Common myeloid progenitor, CD34-positive (primary cell): ENCODE measurements at regions not wholly inside any gene's neighbourhood (a gene's known extent, or its start where the extent isn't known, plus 50 kb on each side); places are given as distances from the start of the nearest gene placed in this dataset.
A peak's percentile ranks its signal among the peaks of the same experiment; 100 is the strongest.

ENCODE experiments used
- CTCF ChIA-PET: fragments of 350-600 bp; sonication (Branson Sonifier 250); formaldehyde crosslinking; loops from one replicate; lab custom pipeline; 2021; ENCODE audit warnings: antibody characterized with exemption; lab: Charles Lee
- POLR2A ChIA-PET: fragments of 350-600 bp; sonication (Branson Sonifier 250); formaldehyde crosslinking; loops from one replicate; lab custom pipeline; 2021; ENCODE audit warnings: antibody characterized with exemption; lab: Charles Lee
- DNase-seq, 3 donors: peaks; one replicate each; pipeline versions ENCODE4 v3.0.0 to v3.0.0-alpha.2; 2013
- H3K27ac ChIP-seq, 2 experiments: 1 replicate in 1 of 2; 2 replicates in 1 of 2; pipeline ENCODE4 v1.7.0; 2013; ENCODE audit warnings: inconsistent platforms in 2 of 2, low read length in 2 of 2, mild to moderate bottlenecking in 2 of 2, low read depth in 1 of 2, moderate library complexity in 1 of 2; ENCODE audit not compliant: severe bottlenecking in 2 of 2, insufficient read depth in 1 of 2, poor library complexity in 1 of 2
- H3K27me3 ChIP-seq, 5 experiments: replicated peaks in 2 of 5; 1 replicate in 3 of 5; 2 replicates in 2 of 5; pipeline versions ENCODE4 v1.6.1 to v1.7.0; 2013; ENCODE audit warnings: low read length in 4 of 5, mild to moderate bottlenecking in 2 of 5, moderate library complexity in 2 of 5, inconsistent platforms in 1 of 5; ENCODE audit not compliant: insufficient read depth in 5 of 5, control insufficient read depth in 4 of 5
- H3K36me3 ChIP-seq, 4 experiments: 1 replicate in 2 of 4; 2 replicates in 2 of 4; pipeline versions ENCODE4 v1.6.1 to v1.7.0; 2013; ENCODE audit warnings: low read length in 3 of 4, control low read depth in 1 of 4, mild to moderate bottlenecking in 1 of 4; ENCODE audit not compliant: control insufficient read depth in 4 of 4, insufficient read depth in 4 of 4
- H3K4me1 ChIP-seq, 4 experiments: 1 replicate in 3 of 4; 2 replicates in 1 of 4; pipeline versions ENCODE4 v1.6.1 to v1.7.1; 2013; ENCODE audit warnings: low read length in 3 of 4, mild to moderate bottlenecking in 3 of 4, control low read depth in 1 of 4, inconsistent platforms in 1 of 4, moderate library complexity in 1 of 4; ENCODE audit not compliant: control insufficient read depth in 4 of 4, insufficient read depth in 4 of 4; ENCODE audit errors: control extremely low read depth in 1 of 4
- H3K4me3 ChIP-seq, 7 experiments: 1 replicate in 4 of 7; 2 replicates in 3 of 7; pipeline versions ENCODE4 v1.5.1 to v1.7.0; 2013; ENCODE audit warnings: mild to moderate bottlenecking in 7 of 7, low read length in 6 of 7, moderate library complexity in 6 of 7, inconsistent platforms in 2 of 7, low read depth in 2 of 7, control low read depth in 1 of 7; ENCODE audit not compliant: insufficient read depth in 4 of 7, control insufficient read depth in 1 of 7; ENCODE audit errors: extremely low read depth in 1 of 7
- H3K9me3 ChIP-seq, 5 experiments: 1 replicate in 4 of 5; 2 replicates in 1 of 5; pipeline versions ENCODE4 v1.6.1 to v1.7.1; 2013; ENCODE audit warnings: low read length in 4 of 5, mild to moderate bottlenecking in 2 of 5, inconsistent platforms in 1 of 5, low read depth in 1 of 5, moderate library complexity in 1 of 5; ENCODE audit not compliant: control insufficient read depth in 4 of 5, insufficient read depth in 2 of 5; ENCODE audit errors: control extremely low read depth in 1 of 5
- WGBS: methylation state at CpG from one replicate; pipeline ENCODE4 v1.1.5; 2013; ENCODE audit not compliant: insufficient coverage; 5-methylcytosine and 5-hydroxymethylcytosine counted together

- no peak overlapping the region for H3K27ac ChIP-seq
- no peaks in the 10 kb centered on the region for H3K27me3 ChIP-seq
- no peak overlapping the region for H3K4me3 ChIP-seq
- ChIA-PET POLR2A (no interaction called here), CTCF (interaction anchor here (0.7 to 2.9 kb wide), 6 partner anchors 9 to 29 kb away, joined by 3 to 7 read pairs (median 4); no protein-coding TSS in a partner anchor)
- DNase-seq = no peak
- no peaks in the 10 kb centered on the region for H3K9me3 ChIP-seq
- no peaks in the 10 kb centered on the region for H3K36me3 ChIP-seq
- H3K4me1 ChIP-seq = no peaks in the 10 kb centered on the region
- 97% methylated on average over 12 of the region's 19 CpGs for WGBS
Observed at GRCh38 chr16:85341972-85342695, 229.9 kb upstream of the CIBAR2 start.

- H3K9me3 ChIP-seq = no peaks in the 10 kb centered on the region
- H3K4me3 ChIP-seq = no peak overlapping the region
- no peaks in the 10 kb centered on the region for H3K36me3 ChIP-seq
- H3K4me1 ChIP-seq = no peaks in the 10 kb centered on the region
- no peak for DNase-seq
- ChIA-PET POLR2A (no interaction called here), CTCF (interaction anchor here (0.8 to 2.1 kb wide), 9 partner anchors 8 to 72 kb away, joined by 3 to 9 read pairs (median 3); no protein-coding TSS in a partner anchor)
- H3K27me3 ChIP-seq = peaks cover 0 to 3% (median 0%) of the 10 kb centered on the region in 5 experiments
- H3K27ac ChIP-seq = no peak overlapping the region
- 96% methylated on average over 15 of the region's 17 CpGs for WGBS
Observed at GRCh38 chr16:85344502-85345128, 232.3 kb upstream of the CIBAR2 start.

DNA sequence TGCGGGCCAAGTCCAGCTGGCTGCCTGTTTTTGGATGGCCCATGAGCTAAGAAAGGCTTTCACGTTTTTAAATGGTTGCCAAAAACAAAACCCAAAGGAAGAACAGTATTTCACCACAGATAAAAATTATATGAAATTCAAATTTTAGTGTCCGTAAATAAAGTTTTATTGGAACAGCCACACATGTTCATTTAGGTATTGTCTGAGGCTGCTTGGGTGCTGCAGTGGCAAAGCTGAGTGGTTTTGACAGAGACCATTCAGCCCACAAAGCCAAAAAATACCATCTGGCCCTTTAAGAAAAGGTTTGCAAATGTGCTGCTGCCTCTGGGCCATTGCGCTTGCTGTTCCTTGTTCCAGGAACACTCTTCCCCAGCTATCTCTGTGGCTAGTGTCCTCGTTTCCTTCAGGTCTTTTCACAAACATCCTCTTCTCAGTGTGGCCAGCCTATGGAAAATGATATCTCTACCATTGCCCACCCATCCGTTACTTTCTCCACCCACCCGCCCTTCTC lies 232.9 kb upstream of the CIBAR2 start:
- DNase-seq = no peak
- H3K36me3 ChIP-seq = no peaks in the 10 kb centered on the region
- ChIA-PET CTCF (interaction anchor here (0.8 to 2.1 kb wide), 9 partner anchors 9 to 71 kb away, joined by 3 to 9 read pairs (median 3); no protein-coding TSS in a partner anchor), POLR2A (no interaction called here)
- peaks cover 0 to 3% (median 0%) of the 10 kb centered on the region in 5 experiments for H3K27me3 ChIP-seq
- no peak overlapping the region for H3K4me3 ChIP-seq
- H3K27ac ChIP-seq = no peak overlapping the region
- 82% methylated on average over 4 of the region's 7 CpGs for WGBS
- no peaks in the 10 kb centered on the region for H3K4me1 ChIP-seq
- no peaks in the 10 kb centered on the region for H3K9me3 ChIP-seq

DNA sequence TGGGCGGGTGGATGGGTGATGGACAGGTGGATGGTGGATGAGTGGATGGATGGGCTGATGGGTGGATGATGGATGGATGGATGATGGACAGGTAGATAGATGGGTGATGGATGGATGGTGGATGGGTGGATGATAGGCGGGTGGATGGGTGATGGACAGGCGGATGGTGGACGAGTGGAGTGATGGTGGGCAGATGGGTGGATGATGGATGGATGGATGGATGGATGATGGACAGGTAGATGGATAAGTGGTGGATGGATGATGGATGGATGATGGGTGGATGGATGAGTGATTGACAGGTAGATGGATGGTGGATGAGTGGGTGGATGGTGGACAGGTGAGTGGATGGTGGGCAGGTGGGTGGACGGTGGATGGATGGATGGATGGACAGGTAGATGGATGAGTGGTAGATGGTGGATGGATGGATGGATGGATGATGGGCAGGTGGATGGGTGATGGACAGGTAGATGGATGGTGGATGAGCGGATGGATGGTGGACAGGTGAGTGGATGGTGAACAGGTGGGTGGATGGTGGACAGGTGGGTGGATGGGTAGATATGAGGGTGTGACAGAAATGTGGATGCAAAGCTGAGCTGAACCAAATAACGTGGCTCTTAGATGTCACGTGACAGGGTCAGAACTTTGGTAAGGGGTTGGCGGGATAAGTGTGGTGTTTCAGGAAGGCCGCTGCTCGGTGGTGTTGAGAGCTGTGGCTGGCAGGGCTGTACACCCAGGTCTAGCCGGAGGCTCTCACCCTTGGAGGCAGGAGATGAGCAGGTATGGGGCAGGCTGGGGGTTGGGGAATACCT lies 234.3 kb upstream of the CIBAR2 start:
- Histone ChIP-seq H3K27ac (no peak overlapping the region), H3K4me3 (no peak overlapping the region), H3K4me1 (peaks cover 0 to 9% (median 0%) of the 10 kb centered on the region in 4 experiments), H3K36me3 (no peaks in the 10 kb centered on the region), H3K27me3 (peaks cover 0 to 3% (median 0%) of the 10 kb centered on the region in 5 experiments), H3K9me3 (no peaks in the 10 kb centered on the region)
- DNase-seq = peak in 1 of 3 donors; percentile 48
- ChIA-PET CTCF (interaction anchor here (0.9 to 2.5 kb wide), 19 partner anchors 9 to 263 kb away, joined by 3 to 13 read pairs (median 4); no protein-coding TSS in a partner anchor), POLR2A (no interaction called here)
- WGBS = 85% methylated on average over 12 of the region's 12 CpGs

- Histone ChIP-seq H3K27ac (no peak overlapping the region), H3K9me3 (no peaks in the 10 kb centered on the region), H3K4me1 (peaks cover 0 to 9% (median 0%) of the 10 kb centered on the region in 4 experiments), H3K27me3 (peaks cover 0 to 3% (median 0%) of the 10 kb centered on the region in 5 experiments), H3K4me3 (no peak overlapping the region), H3K36me3 (no peaks in the 10 kb centered on the region)
- DNase-seq = peak; percentile 59 to 71 (median 69)
- 59% methylated on average over 11 of the region's 11 CpGs for WGBS
- CTCF ChIA-PET = interaction anchor here (0.9 to 2.9 kb wide), 24 partner anchors 9 to 270 kb away, joined by 3 to 13 read pairs (median 6); no protein-coding TSS in a partner anchor
- POLR2A ChIA-PET = no interaction called here
Observed at GRCh38 chr16:85347213-85347591, 234.9 kb upstream of the CIBAR2 start.

- H3K27me3 ChIP-seq = peaks cover 0 to 3% (median 0%) of the 10 kb centered on the region in 5 experiments
- CTCF ChIA-PET = interaction anchor here (0.9 to 2.9 kb wide), 19 partner anchors 8 to 269 kb away, joined by 3 to 13 read pairs (median 6); no protein-coding TSS in a partner anchor
- POLR2A ChIA-PET = no interaction called here
- H3K4me3 ChIP-seq = no peak overlapping the region
- WGBS = 97% methylated on average over 10 of the region's 12 CpGs
- H3K36me3 ChIP-seq = no peaks in the 10 kb centered on the region
- H3K4me1 ChIP-seq = peaks cover 0 to 9% (median 0%) of the 10 kb centered on the region in 4 experiments
- DNase-seq = no peak
- H3K9me3 ChIP-seq = peaks cover 0 to 5% (median 4%) of the 10 kb centered on the region in 5 experiments
- H3K27ac ChIP-seq = no peak overlapping the region
Observed at GRCh38 chr16:85348065-85348840, 236.0 kb upstream of the CIBAR2 start.
